ENCODE measurements at regions not wholly inside any gene's neighbourhood (a gene's known extent, or its start where the extent isn't known, plus 50 kb on each side); places are given as distances from the start of the nearest gene placed in this dataset.
"Not testable (repeated sequence)": the region's sequence is repeated elsewhere in the genome, so short reads cannot be mapped to it uniquely, and the experiment has no call there.

GRCh38 chr4:22597471-22597870 is 81.6 kb upstream of the ADGRA3 start:
- H3K27ac ChIP-seq (ENCODE audit: low read depth in 1 of 2, low read length in 1 of 2), result no peak overlapping the region
- no peaks in the 10 kb centered on the region for H3K36me3 ChIP-seq (ENCODE audit: control insufficient read depth in 4 of 4, insufficient read depth in 4 of 4, low read length in 4 of 4)
- ATAC-seq (ENCODE audit: insufficient read depth, low FRiP score) (no peak), DNase-seq (no peak)
- H3K4me1 ChIP-seq (ENCODE audit: control insufficient read depth in 5 of 5, insufficient read depth in 5 of 5, low read length in 5 of 5), result peaks cover 0 to 11% (median 0%) of the 10 kb centered on the region in 5 donors
- no peak for TF ChIP-seq CTCF (IDR thresholded peaks at IDR 0.05; ENCODE audit: control extremely low read depth, extremely low read depth)
- no peak overlapping the region for H3K9ac ChIP-seq (ENCODE audit: insufficient read depth in 1 of 2, low read length in 2 of 2)
- H3K9me3 ChIP-seq (ENCODE audit: control insufficient read depth in 4 of 4, insufficient read depth in 3 of 4, low read length in 3 of 4), result no peaks in the 10 kb centered on the region
- H3K27me3 ChIP-seq (ENCODE audit: control insufficient read depth in 3 of 3, insufficient read depth in 3 of 3, low read length in 2 of 3), result no peaks in the 10 kb centered on the region
- WGBS, 2 donors, result 69 to 80% methylated on average over 5 of the region's 5 CpGs
- no peak overlapping the region for H3K4me3 ChIP-seq

- not testable (repeated sequence) for H3K36me3 ChIP-seq (ENCODE audit: control insufficient read depth in 4 of 4, insufficient read depth in 4 of 4, low read length in 4 of 4); H3K4me3 ChIP-seq; ATAC-seq (ENCODE audit: insufficient read depth, low FRiP score); H3K9me3 ChIP-seq (ENCODE audit: control insufficient read depth in 4 of 4, insufficient read depth in 3 of 4, low read length in 3 of 4); H3K9ac ChIP-seq (ENCODE audit: insufficient read depth in 1 of 2, low read length in 2 of 2); H3K27me3 ChIP-seq (ENCODE audit: control insufficient read depth in 3 of 3, insufficient read depth in 3 of 3, low read length in 2 of 3); DNase-seq; H3K27ac ChIP-seq (ENCODE audit: low read depth in 1 of 2, low read length in 1 of 2)
- 58 to 74% methylated on average over 8 of the region's 8 CpGs for WGBS, 2 donors
- peaks cover 0 to 11% (median 0%) of the 10 kb centered on the region in 5 donors for H3K4me1 ChIP-seq (ENCODE audit: control insufficient read depth in 5 of 5, insufficient read depth in 5 of 5, low read length in 5 of 5)
Observed at GRCh38 chr4:22598113-22599047, 82.5 kb upstream of the ADGRA3 start.

GRCh38 chr4:22599228-22599928 is 83.5 kb upstream of the ADGRA3 start:
- 94 to 96% methylated on average over 21 to 22 of the region's 22 CpGs for WGBS, 2 donors
- DNase-seq, result not testable (repeated sequence)

GRCh38 chr4:22599929-22600432 is 84.1 kb upstream of the ADGRA3 start:
- not testable (repeated sequence) for H3K27ac ChIP-seq (ENCODE audit: low read depth in 1 of 2, low read length in 1 of 2); DNase-seq; H3K9me3 ChIP-seq (ENCODE audit: control insufficient read depth in 4 of 4, insufficient read depth in 3 of 4, low read length in 3 of 4); ATAC-seq (ENCODE audit: insufficient read depth, low FRiP score); H3K36me3 ChIP-seq (ENCODE audit: control insufficient read depth in 4 of 4, insufficient read depth in 4 of 4, low read length in 4 of 4); H3K4me3 ChIP-seq; H3K9ac ChIP-seq (ENCODE audit: insufficient read depth in 1 of 2, low read length in 2 of 2); H3K27me3 ChIP-seq (ENCODE audit: control insufficient read depth in 3 of 3, insufficient read depth in 3 of 3, low read length in 2 of 3)
- WGBS, 2 donors, result 93 to 97% methylated on average over 8 of the region's 8 CpGs
- H3K4me1 ChIP-seq (ENCODE audit: control insufficient read depth in 5 of 5, insufficient read depth in 5 of 5, low read length in 5 of 5), result peaks cover 0 to 11% (median 0%) of the 10 kb centered on the region in 5 donors

More at GRCh38 chr4:22599228-22599928, 83.5 kb upstream of the ADGRA3 start:
- peaks cover 0 to 11% (median 0%) of the 10 kb centered on the region in 5 donors for H3K4me1 ChIP-seq (ENCODE audit: control insufficient read depth in 5 of 5, insufficient read depth in 5 of 5, low read length in 5 of 5)
- not testable (repeated sequence) for ATAC-seq (ENCODE audit: insufficient read depth, low FRiP score); H3K9me3 ChIP-seq (ENCODE audit: control insufficient read depth in 4 of 4, insufficient read depth in 3 of 4, low read length in 3 of 4); H3K27ac ChIP-seq (ENCODE audit: low read depth in 1 of 2, low read length in 1 of 2); H3K27me3 ChIP-seq (ENCODE audit: control insufficient read depth in 3 of 3, insufficient read depth in 3 of 3, low read length in 2 of 3); H3K36me3 ChIP-seq (ENCODE audit: control insufficient read depth in 4 of 4, insufficient read depth in 4 of 4, low read length in 4 of 4); H3K9ac ChIP-seq (ENCODE audit: insufficient read depth in 1 of 2, low read length in 2 of 2); H3K4me3 ChIP-seq

GRCh38 chr4:22601638-22602037 is 85.8 kb upstream of the ADGRA3 start:
- H3K27me3 ChIP-seq (ENCODE audit: control insufficient read depth in 3 of 3, insufficient read depth in 3 of 3, low read length in 2 of 3); ATAC-seq (ENCODE audit: insufficient read depth, low FRiP score); H3K9ac ChIP-seq (ENCODE audit: insufficient read depth in 1 of 2, low read length in 2 of 2); H3K36me3 ChIP-seq (ENCODE audit: control insufficient read depth in 4 of 4, insufficient read depth in 4 of 4, low read length in 4 of 4); H3K9me3 ChIP-seq (ENCODE audit: control insufficient read depth in 4 of 4, insufficient read depth in 3 of 4, low read length in 3 of 4); DNase-seq; H3K27ac ChIP-seq (ENCODE audit: low read depth in 1 of 2, low read length in 1 of 2); H3K4me1 ChIP-seq (ENCODE audit: control insufficient read depth in 5 of 5, insufficient read depth in 5 of 5, low read length in 5 of 5); H3K4me3 ChIP-seq: not testable (repeated sequence)
- 89 to 96% methylated on average over 6 of the region's 6 CpGs for WGBS, 2 donors

All from lung (tissue), 11 donors.